ENCODE measurements at regions not wholly inside any gene's neighbourhood (a gene's known extent, or its start where the extent isn't known, plus 50 kb on each side); places are given as distances from the start of the nearest gene placed in this dataset.
A peak's percentile ranks its signal among the peaks of the same experiment; 100 is the strongest.

DNA sequence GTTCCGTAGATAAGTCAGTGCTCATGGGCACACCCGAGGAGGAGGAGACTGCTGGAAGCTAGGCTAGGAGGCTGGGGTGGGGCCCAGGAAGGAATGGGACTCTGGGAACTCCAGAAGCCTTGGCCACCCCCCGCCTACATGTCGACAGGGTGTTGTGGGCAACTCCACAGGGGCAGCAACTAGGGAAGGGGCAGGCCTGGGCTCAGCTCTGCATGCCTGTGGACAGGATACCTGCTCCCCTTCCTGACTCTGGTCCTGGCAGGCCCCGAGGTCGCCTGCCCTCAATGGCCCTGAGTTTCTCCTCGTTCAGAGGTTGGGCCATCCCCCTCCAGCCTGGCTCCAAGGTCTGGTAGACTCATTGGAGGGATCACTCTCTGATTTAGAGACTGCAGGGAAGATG, 138.9 kb upstream of the LINGO1 start:
- H3K4me1 ChIP-seq (ENCODE audit: control insufficient read depth, insufficient read depth, low read length), result no peaks in the 10 kb centered on the region
- DNase-seq (ENCODE audit: low read depth), result no peak

DNA sequence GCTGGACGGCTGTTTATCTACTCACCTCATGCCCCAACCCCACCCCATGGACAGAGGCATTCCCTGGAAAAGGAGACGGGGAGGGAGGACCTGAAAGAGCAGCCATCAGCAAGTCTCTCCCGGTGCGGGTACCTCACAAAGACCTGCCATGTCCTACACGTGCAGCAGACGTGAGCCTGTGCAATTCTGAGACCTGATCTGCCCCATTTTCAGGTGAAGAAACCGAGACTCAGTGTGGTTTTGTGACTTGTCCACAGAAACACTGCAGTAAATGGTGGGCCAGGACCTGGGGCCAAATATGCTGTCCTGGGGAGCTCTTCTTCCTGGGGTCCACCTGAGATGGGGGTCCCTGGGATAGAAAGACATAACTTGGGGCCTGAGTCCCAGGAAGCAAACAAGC, 137.0 kb upstream of the LINGO1 start:
- peaks cover 59% of the 10 kb centered on the region for H3K27me3 ChIP-seq (replicated peaks; ENCODE audit: control insufficient read depth, insufficient read depth, low read length)
- no peak overlapping the region for H3K4me3 ChIP-seq (ENCODE audit: low read length)
- no peaks in the 10 kb centered on the region for H3K4me1 ChIP-seq (ENCODE audit: control insufficient read depth, insufficient read depth, low read length)
- no peak for DNase-seq (ENCODE audit: low read depth)
- H3K9me3 ChIP-seq (ENCODE audit: control insufficient read depth, low read length), result no peaks in the 10 kb centered on the region
- H3K36me3 ChIP-seq (ENCODE audit: control insufficient read depth, insufficient read depth, low read length, severe bottlenecking), result no peaks in the 10 kb centered on the region
- no peak overlapping the region for H3K9ac ChIP-seq (ENCODE audit: low read length)

More for the DNA sequence above, 138.9 kb upstream of the LINGO1 start:
- no peaks in the 10 kb centered on the region for H3K36me3 ChIP-seq (ENCODE audit: control insufficient read depth, insufficient read depth, low read length, severe bottlenecking)
- H3K4me3 ChIP-seq (ENCODE audit: low read length), result no peak overlapping the region
- peaks cover 46% of the 10 kb centered on the region for H3K27me3 ChIP-seq (replicated peaks; ENCODE audit: control insufficient read depth, insufficient read depth, low read length)
- no peaks in the 10 kb centered on the region for H3K9me3 ChIP-seq (ENCODE audit: control insufficient read depth, low read length)
- H3K9ac ChIP-seq (ENCODE audit: low read length), result no peak overlapping the region

DNA sequence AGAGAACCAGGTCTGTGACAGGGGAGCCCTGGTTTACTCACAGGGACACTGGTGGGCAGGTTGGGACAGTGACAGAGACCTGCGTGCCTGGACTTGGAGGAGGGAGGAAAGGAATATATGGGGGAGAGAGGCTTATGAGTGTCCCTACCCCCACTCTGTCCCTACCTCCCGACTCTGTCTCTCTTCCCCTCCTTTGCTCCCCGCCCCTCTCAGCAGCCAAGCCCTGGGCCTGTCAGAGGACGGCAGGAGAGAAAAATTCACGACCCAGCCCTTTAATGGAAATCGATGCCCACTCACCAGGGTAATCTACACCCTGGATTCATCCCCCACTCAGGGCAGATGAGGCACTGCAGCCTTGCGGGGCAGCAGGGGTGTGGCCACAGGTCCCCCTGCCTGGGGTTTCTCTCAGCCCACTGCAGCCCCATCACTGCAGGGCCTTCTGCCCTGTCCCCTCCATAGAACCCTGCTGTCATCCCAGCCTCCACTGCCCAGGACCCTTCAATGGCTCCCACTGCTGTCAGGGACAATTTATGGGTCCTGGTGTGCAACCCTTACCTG, 135.9 kb upstream of the LINGO1 start:
- H3K36me3 ChIP-seq (ENCODE audit: control insufficient read depth, insufficient read depth, low read length, severe bottlenecking), result no peaks in the 10 kb centered on the region
- H3K9ac ChIP-seq (ENCODE audit: low read length), result no peak overlapping the region
- DNase-seq (ENCODE audit: low read depth), result no peak
- H3K4me3 ChIP-seq (ENCODE audit: low read length), result no peak overlapping the region
- no peaks in the 10 kb centered on the region for H3K4me1 ChIP-seq (ENCODE audit: control insufficient read depth, insufficient read depth, low read length)
- no peaks in the 10 kb centered on the region for H3K9me3 ChIP-seq (ENCODE audit: control insufficient read depth, low read length)
- H3K27me3 ChIP-seq (replicated peaks; ENCODE audit: control insufficient read depth, insufficient read depth, low read length), result peaks cover 70% of the 10 kb centered on the region

GRCh38 chr15:77768107-77768506, 135.4 kb upstream of the LINGO1 start:
- Histone ChIP-seq H3K4me1 (ENCODE audit: control insufficient read depth, insufficient read depth, low read length) (no peaks in the 10 kb centered on the region), H3K9ac (ENCODE audit: low read length) (no peak overlapping the region), H3K27me3 (replicated peaks; ENCODE audit: control insufficient read depth, insufficient read depth, low read length) (peaks cover 71% of the 10 kb centered on the region), H3K36me3 (ENCODE audit: control insufficient read depth, insufficient read depth, low read length, severe bottlenecking) (no peaks in the 10 kb centered on the region), H3K9me3 (ENCODE audit: control insufficient read depth, low read length) (no peaks in the 10 kb centered on the region), H3K4me3 (ENCODE audit: low read length) (no peak overlapping the region)
- no peak for DNase-seq (ENCODE audit: low read depth)

GRCh38 chr15:77764095-77764494, 131.4 kb upstream of the LINGO1 start:
- Histone ChIP-seq H3K9me3 (ENCODE audit: control insufficient read depth, low read length) (no peaks in the 10 kb centered on the region), H3K4me1 (ENCODE audit: control insufficient read depth, insufficient read depth, low read length) (no peaks in the 10 kb centered on the region), H3K27me3 (replicated peaks; ENCODE audit: control insufficient read depth, insufficient read depth, low read length) (peaks cover 55% of the 10 kb centered on the region), H3K9ac (ENCODE audit: low read length) (no peak overlapping the region), H3K4me3 (ENCODE audit: low read length) (no peak overlapping the region), H3K36me3 (ENCODE audit: control insufficient read depth, insufficient read depth, low read length, severe bottlenecking) (no peaks in the 10 kb centered on the region)
- no peak for DNase-seq (ENCODE audit: low read depth)

DNA sequence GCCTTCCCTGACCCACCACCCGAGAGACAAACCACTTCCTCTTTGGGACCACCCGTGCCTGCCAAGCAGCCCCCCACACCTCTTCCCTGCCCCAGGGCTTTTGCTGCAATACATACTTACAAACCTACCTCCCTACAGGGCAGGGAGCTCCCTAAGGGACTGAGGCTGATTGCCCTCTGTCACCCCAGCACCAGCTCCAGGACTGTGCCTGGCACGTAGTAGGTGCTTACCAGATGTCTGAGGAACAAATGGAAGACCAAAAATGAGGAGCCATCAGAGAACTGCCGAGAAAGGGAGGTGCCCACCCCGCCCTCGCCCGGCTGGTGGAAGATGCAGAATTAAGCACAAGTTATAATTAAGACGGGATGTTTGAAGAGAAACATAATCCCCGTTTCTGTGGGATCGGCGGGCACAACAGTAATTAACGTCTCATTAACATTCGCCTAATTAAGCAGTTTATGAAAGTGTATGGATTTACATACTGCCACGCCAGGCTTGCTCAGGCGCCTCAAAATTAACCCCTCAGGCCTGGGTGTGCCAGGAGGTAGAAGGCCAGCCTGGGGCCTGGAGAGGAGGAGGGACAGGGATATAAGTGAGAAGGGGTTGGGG, 130.1 kb upstream of the LINGO1 start:
- no peak overlapping the region for H3K9ac ChIP-seq (ENCODE audit: low read length)
- DNase-seq (ENCODE audit: low read depth), result no peak
- H3K27me3 ChIP-seq (replicated peaks; ENCODE audit: control insufficient read depth, insufficient read depth, low read length), result peaks cover 60% of the 10 kb centered on the region
- no peak overlapping the region for H3K4me3 ChIP-seq (ENCODE audit: low read length)
- no peaks in the 10 kb centered on the region for H3K9me3 ChIP-seq (ENCODE audit: control insufficient read depth, low read length)
- no peaks in the 10 kb centered on the region for H3K36me3 ChIP-seq (ENCODE audit: control insufficient read depth, insufficient read depth, low read length, severe bottlenecking)
- no peaks in the 10 kb centered on the region for H3K4me1 ChIP-seq (ENCODE audit: control insufficient read depth, insufficient read depth, low read length)

DNA sequence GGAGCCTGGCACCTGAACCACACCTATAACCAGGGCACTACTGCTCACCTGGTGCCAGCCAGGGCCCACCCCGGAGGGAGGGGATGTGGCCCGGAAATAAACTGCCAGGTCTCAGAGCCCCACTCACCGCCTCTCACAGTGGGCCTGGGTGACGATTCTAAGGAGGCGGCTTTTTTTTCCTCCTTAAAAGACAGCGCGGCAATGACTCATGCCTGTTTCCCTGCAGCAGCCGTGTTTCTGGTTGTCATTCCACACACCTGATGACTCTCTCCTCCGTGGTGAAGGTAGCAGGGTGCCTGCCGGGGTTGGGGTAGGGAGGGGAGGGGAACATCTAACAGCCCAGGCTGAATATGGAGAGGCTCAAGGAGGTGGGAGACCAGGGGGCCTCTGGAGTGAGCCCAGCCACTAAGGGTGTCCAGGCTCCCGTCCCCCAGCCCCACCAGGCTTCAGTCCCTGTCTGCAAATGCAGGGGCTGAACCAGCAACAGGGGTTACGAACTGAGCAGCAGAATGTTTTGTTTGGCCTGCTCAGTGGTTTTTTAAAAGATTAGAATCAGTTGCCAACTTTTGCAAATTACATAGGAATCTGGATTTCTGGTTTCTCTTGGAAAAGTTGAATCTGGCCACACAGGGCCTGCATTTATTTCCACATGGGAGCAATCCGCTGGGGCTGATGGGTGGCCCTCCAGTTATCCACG, 127.3 kb upstream of the LINGO1 start:
- Histone ChIP-seq H3K4me3 (ENCODE audit: low read length) (no peak overlapping the region), H3K4me1 (ENCODE audit: control insufficient read depth, insufficient read depth, low read length) (no peaks in the 10 kb centered on the region), H3K27me3 (replicated peaks; ENCODE audit: control insufficient read depth, insufficient read depth, low read length) (peaks cover 67% of the 10 kb centered on the region), H3K9me3 (ENCODE audit: control insufficient read depth, low read length) (no peaks in the 10 kb centered on the region), H3K36me3 (ENCODE audit: control insufficient read depth, insufficient read depth, low read length, severe bottlenecking) (no peaks in the 10 kb centered on the region), H3K9ac (ENCODE audit: low read length) (no peak overlapping the region)
- peak; percentile 45 for DNase-seq (ENCODE audit: low read depth)

DNA sequence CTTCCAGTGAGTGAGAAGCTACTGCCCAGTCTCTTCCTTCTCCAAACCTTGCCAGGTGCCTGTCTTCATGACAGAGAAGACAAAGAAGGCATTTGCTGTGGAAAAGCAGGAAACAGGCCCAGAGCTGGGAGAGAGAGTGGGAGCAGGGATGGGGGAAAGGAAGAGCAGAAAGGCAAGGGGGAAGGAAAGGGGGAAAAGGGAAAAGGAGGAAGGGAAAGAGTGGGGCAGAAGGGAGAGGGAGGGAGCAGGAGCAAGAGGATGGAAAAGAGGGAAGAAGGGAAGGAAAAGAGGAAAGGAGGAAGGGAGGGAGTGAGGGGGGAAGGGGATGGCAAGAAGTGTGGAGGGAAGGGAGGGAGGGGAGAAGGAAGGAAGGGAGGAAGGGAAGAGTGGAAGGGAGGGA, 121.2 kb upstream of the LINGO1 start:
- no peak for DNase-seq (ENCODE audit: low read depth)
- Histone ChIP-seq H3K9me3 (ENCODE audit: control insufficient read depth, low read length) (no peaks in the 10 kb centered on the region), H3K4me1 (ENCODE audit: control insufficient read depth, insufficient read depth, low read length) (no peaks in the 10 kb centered on the region), H3K36me3 (ENCODE audit: control insufficient read depth, insufficient read depth, low read length, severe bottlenecking) (no peaks in the 10 kb centered on the region), H3K4me3 (ENCODE audit: low read length) (no peak overlapping the region), H3K9ac (ENCODE audit: low read length) (no peak overlapping the region), H3K27me3 (replicated peaks; ENCODE audit: control insufficient read depth, insufficient read depth, low read length) (peaks cover 48% of the 10 kb centered on the region)

GRCh38 chr15:77753281-77753873, 120.7 kb upstream of the LINGO1 start:
- Histone ChIP-seq H3K9ac (ENCODE audit: low read length) (no peak overlapping the region), H3K27me3 (replicated peaks; ENCODE audit: control insufficient read depth, insufficient read depth, low read length) (peaks cover 43% of the 10 kb centered on the region), H3K9me3 (ENCODE audit: control insufficient read depth, low read length) (no peaks in the 10 kb centered on the region), H3K4me1 (ENCODE audit: control insufficient read depth, insufficient read depth, low read length) (no peaks in the 10 kb centered on the region), H3K36me3 (ENCODE audit: control insufficient read depth, insufficient read depth, low read length, severe bottlenecking) (no peaks in the 10 kb centered on the region), H3K4me3 (ENCODE audit: low read length) (no peak overlapping the region)
- DNase-seq (ENCODE audit: low read depth), result peak; percentile 44

DNA sequence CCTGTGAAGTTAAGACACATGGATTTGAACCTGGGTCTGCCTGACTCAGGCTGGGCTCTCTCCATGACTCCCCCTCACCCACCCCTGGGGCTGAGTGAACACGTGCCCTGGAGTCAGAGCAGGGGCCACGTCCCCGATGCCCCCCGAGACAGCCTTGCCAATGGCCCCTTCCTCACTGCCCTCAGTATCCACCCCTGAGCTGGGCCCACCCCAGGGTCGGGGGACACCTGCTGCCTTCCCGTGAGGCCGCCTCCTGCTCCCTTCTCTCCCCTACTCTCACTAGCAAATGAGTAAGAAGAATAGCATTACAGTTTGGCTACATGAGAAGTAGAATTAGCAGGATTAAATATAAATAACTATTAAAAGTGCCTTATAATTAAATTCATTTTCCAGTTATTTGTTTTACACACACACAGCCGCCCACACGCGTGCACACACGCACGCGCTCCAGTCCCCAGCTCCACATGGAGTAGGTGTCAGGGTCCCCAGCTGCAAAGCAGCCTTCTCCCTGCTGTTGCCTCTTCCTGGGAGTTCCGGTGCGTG, 117.4 kb upstream of the LINGO1 start:
- H3K4me3 ChIP-seq (ENCODE audit: low read length), result no peak overlapping the region
- H3K9me3 ChIP-seq (ENCODE audit: control insufficient read depth, low read length), result no peaks in the 10 kb centered on the region
- H3K9ac ChIP-seq (ENCODE audit: low read length), result no peak overlapping the region
- H3K27me3 ChIP-seq (replicated peaks; ENCODE audit: control insufficient read depth, insufficient read depth, low read length), result peaks cover 33% of the 10 kb centered on the region
- DNase-seq (ENCODE audit: low read depth), result no peak
- H3K36me3 ChIP-seq (ENCODE audit: control insufficient read depth, insufficient read depth, low read length, severe bottlenecking), result no peaks in the 10 kb centered on the region
- H3K4me1 ChIP-seq (ENCODE audit: control insufficient read depth, insufficient read depth, low read length), result peaks cover 6% of the 10 kb centered on the region

- H3K4me3 ChIP-seq (ENCODE audit: low read length), result no peak overlapping the region
- no peaks in the 10 kb centered on the region for H3K36me3 ChIP-seq (ENCODE audit: control insufficient read depth, insufficient read depth, low read length, severe bottlenecking)
- DNase-seq (ENCODE audit: low read depth), result no peak
- H3K9ac ChIP-seq (ENCODE audit: low read length), result no peak overlapping the region
- peaks cover 6% of the 10 kb centered on the region for H3K4me1 ChIP-seq (ENCODE audit: control insufficient read depth, insufficient read depth, low read length)
- peaks cover 27% of the 10 kb centered on the region for H3K27me3 ChIP-seq (replicated peaks; ENCODE audit: control insufficient read depth, insufficient read depth, low read length)
- no peaks in the 10 kb centered on the region for H3K9me3 ChIP-seq (ENCODE audit: control insufficient read depth, low read length)
Measured at GRCh38 chr15:77749236-77749997, 116.7 kb upstream of the LINGO1 start.
